ENCODE measurements at regions not wholly inside any gene's neighbourhood (a gene's known extent, or its start where the extent isn't known, plus 50 kb on each side); places are given as distances from the start of the nearest gene placed in this dataset.

DNA sequence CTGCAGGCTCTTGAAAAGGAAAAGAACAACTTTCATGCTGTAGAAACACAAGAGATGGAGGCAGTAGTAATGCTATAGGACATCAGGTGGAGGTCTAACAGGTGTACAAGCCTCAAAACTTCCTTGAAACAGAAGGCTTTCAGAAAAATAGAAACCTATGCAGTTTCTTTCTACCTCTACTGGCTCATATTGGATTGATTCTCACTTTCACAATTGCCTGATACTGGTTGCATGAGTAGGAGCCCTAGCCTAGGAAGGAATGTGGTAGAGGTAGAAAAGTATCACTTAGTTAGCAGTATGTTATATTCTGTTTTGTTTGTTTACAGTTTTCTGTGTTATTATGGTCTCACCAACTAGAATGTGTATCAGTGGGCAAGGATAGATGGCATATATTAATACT is 175.4 kb upstream of the GORAB start:
- TF ChIP-seq, protein P1, sequence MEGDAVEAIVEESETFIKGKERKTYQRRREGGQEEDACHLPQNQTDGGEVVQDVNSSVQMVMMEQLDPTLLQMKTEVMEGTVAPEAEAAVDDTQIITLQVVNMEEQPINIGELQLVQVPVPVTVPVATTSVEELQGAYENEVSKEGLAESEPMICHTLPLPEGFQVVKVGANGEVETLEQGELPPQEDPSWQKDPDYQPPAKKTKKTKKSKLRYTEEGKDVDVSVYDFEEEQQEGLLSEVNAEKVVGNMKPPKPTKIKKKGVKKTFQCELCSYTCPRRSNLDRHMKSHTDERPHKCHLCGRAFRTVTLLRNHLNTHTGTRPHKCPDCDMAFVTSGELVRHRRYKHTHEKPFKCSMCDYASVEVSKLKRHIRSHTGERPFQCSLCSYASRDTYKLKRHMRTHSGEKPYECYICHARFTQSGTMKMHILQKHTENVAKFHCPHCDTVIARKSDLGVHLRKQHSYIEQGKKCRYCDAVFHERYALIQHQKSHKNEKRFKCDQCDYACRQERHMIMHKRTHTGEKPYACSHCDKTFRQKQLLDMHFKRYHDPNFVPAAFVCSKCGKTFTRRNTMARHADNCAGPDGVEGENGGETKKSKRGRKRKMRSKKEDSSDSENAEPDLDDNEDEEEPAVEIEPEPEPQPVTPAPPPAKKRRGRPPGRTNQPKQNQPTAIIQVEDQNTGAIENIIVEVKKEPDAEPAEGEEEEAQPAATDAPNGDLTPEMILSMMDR (IDR thresholded peaks at IDR 0.05) = no peak
- no peak for TF ChIP-seq POLR2A (IDR thresholded peaks at IDR 0.05)

Measured in right lobe of liver (tissue), 4 donors.